22Rv1 (cell line): ENCODE measurements at regions not wholly inside any gene's neighbourhood (a gene's known extent, or its start where the extent isn't known, plus 50 kb on each side); places are given as distances from the start of the nearest gene placed in this dataset.

Experiments
- H3K27ac ChIP-seq: fragments of 450-650 bp; 2 replicates; pipeline ENCODE4 v1.5.1; 2017
- ZFX ChIP-seq: fragments of 450-650 bp; IDR thresholded peaks from 2 replicates; pipeline ENCODE4 v1.6.1; 2017; ENCODE audit warnings: antibody characterized with exemption, borderline replicate concordance
- TF ChIP-seq, protein P1 (sequence below): fragments of 450-650 bp; IDR thresholded peaks from 2 replicates; pipeline ENCODE4 v1.5.1; 2017; ENCODE audit warnings: mild to moderate bottlenecking

DNA sequence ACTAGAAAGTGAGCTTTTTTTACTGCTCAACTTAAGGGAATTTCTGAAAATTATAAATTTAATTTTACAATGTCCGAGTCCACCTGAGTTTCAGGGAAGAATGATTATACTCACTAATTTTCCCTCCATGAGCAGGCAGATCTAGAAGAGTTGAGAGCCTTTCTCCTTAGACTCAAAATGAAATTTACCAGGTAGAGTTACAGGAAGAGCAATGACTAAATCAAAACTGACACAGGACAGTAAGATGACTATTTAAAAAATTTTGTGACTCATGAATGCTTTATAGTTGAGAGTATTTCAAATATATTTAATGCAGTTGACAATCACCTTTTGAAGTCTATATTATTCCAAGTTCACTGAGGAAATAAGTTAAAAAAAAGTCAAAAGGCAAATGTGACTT is 198.1 kb upstream of the NRSN1 start:
- no peak overlapping the region for H3K27ac ChIP-seq
- TF ChIP-seq, protein P1, sequence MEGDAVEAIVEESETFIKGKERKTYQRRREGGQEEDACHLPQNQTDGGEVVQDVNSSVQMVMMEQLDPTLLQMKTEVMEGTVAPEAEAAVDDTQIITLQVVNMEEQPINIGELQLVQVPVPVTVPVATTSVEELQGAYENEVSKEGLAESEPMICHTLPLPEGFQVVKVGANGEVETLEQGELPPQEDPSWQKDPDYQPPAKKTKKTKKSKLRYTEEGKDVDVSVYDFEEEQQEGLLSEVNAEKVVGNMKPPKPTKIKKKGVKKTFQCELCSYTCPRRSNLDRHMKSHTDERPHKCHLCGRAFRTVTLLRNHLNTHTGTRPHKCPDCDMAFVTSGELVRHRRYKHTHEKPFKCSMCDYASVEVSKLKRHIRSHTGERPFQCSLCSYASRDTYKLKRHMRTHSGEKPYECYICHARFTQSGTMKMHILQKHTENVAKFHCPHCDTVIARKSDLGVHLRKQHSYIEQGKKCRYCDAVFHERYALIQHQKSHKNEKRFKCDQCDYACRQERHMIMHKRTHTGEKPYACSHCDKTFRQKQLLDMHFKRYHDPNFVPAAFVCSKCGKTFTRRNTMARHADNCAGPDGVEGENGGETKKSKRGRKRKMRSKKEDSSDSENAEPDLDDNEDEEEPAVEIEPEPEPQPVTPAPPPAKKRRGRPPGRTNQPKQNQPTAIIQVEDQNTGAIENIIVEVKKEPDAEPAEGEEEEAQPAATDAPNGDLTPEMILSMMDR: no peak
- TF ChIP-seq ZFX: no peak

DNA sequence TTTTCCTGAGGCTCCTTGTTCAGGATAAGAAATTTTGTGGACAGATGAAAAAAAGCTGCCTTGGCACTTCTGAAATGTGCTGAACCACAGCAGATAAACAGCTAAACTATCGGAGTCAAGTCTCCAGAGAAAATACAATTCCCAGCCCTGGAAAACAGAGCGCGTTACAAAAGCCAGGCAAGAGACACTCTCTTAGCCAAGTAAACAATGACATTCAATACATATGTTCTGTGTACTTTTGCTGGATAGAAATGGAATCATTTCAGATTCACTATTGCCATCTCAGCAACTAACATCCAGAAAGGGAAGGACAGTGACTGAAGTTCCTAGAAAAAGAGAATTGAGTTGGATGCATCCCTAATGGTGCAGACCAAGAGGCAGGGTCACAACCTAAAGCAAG is 196.8 kb upstream of the NRSN1 start:
- TF ChIP-seq ZFX: no peak
- TF ChIP-seq, protein P1: no peak
- no peak overlapping the region for H3K27ac ChIP-seq

DNA sequence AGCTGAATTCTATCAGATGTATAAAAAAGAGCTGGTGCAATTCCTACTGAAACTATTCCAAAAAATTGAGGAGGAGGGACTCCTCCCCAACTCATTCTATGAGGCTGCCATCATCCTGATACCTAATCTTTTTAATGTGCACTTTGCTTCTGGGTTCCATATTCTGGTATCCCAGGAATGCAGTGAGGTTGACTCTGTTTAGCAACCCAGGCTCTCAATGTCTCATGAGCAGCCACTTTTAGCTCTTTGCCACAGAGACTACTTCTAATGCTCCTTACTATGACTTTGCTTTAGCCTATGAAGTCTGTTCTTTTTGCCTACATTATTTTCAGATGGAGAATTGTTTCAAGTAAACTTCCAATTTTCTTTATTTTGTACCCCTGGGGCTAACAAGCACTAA is 185.5 kb upstream of the NRSN1 start:
- TF ChIP-seq, protein P1: no peak
- TF ChIP-seq ZFX: no peak
- H3K27ac ChIP-seq: no peak overlapping the region

DNA sequence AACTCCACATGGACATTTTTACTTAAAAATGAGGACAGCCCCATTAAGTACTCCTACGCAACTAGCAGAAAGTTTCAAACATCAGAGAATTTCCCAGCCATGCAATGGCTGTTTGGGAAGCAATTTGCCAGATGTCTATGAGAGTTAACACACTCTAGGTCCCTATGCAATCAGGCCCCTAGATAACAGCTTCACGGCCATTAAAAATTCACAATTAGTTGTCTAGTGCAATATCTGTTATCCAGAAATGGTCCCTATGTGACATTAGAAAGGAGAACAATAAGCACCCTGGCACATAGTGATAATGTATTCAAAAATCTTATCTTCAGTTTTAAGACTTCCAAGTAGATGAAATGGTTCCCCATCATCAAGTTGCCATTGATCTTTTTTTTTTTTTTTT is 174.3 kb upstream of the NRSN1 start:
- TF ChIP-seq, protein P1: no peak
- TF ChIP-seq ZFX: no peak
- H3K27ac ChIP-seq: peak overlapping the region; percentile 22; the same call in 1 of the 2 replicates

DNA sequence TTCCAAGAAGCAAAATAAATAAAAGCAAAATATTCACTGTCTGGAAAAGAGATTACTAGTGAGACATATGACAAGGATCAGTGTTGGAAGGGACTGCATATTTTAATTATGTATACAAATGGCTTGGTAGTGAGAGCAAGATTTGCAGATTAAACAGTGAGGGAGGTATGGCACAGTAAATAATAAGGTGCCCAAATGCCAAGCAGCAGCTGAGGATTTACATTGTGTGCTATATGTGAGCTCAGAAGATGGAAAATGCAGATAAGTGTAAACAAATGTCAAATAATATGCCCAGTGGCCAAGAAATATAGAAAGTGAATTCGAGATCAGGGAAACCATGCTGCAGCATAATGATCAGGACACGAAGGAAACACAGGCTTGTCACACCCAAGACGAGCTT is 173.8 kb upstream of the NRSN1 start:
- peak overlapping the region; percentile 22; the same call in 1 of the 2 replicates for H3K27ac ChIP-seq
- TF ChIP-seq, protein P1: no peak
- TF ChIP-seq ZFX: no peak

DNA sequence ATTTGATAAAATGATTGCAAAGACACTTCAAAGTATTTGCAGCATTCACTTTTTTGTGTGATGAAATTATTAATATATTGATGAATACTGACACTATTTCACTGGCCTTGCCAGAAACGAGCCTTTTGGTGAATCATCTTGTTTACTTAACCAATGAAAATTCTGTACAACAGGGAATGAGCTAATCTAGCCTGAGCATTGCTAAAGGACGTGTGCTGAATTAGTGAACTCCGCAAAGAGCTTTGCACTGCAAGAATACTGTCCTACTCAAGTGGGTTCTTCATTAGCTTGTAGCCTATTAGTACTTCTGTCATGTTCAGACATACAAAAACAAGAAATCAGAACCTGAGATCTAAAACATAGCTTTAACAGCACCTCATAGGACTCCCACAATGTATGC is 172.0 kb upstream of the NRSN1 start:
- H3K27ac ChIP-seq: no peak overlapping the region
- TF ChIP-seq, protein P1: no peak
- no peak for TF ChIP-seq ZFX

DNA sequence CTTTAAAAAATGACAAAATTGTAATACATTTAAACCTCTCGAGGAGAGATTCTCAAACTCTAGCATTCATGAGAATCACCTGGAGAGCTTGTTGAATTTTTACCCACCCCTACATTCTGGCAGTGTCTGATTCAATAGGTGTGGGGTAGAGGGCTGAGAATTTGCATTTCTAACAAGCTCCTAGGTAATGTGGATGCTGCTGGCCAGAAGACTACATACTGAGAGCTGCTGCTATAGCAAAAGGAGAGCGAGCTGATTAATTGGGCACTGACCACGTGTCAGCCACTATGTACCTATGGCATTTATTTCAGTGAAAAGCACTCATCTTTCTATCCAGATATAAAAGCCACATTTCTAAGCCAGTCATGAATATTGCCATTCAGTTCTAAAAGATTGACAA is 169.0 kb upstream of the NRSN1 start:
- TF ChIP-seq ZFX: no peak
- TF ChIP-seq, protein P1: no peak
- no peak overlapping the region for H3K27ac ChIP-seq
